Adrenal gland (tissue), 9 donors: ENCODE measurements at regions not wholly inside any gene's neighbourhood (a gene's known extent, or its start where the extent isn't known, plus 50 kb on each side); places are given as distances from the start of the nearest gene placed in this dataset.

Experiments used
- DNase-seq, 7 donors: peaks; one replicate each; pipeline ENCODE4 v3.0.0-alpha.2; 2019 to 2020
- H3K27ac ChIP-seq, 5 donors: fragments of 200-600 bp; sonication (generic) in 4 of 5; 1 replicate in 3 of 5; 2 replicates in 2 of 5; pipeline versions ENCODE4 v1.5.1 to v1.8.0; 2016 to 2020; ENCODE audit warnings: mild to moderate bottlenecking in 1 of 5
- H3K27me3 ChIP-seq: fragments of 200-600 bp; 2 replicates; pipeline ENCODE4 v1.8.0; 2021
- H3K36me3 ChIP-seq, 2 donors: fragments of 200-600 bp; replicated peaks in 1 of 2; 1 replicate in 1 of 2; 2 replicates in 1 of 2; pipeline versions ENCODE4 v1.5.1 to v1.8.0; 2018 to 2022
- H3K4me1 ChIP-seq, 2 donors: fragments of 200-600 bp; replicated peaks in 1 of 2; 1 replicate in 1 of 2; 2 replicates in 1 of 2; pipeline versions ENCODE4 v1.5.1 to v1.8.0; 2018 to 2021
- H3K4me3 ChIP-seq, 4 donors: fragments of 200-600 bp; sonication (generic) in 3 of 4; one replicate each; pipeline ENCODE4 v1.5.1; 2016 to 2018
- H3K9me3 ChIP-seq, 3 donors: fragments of 200-600 bp; sonication (generic) in 1 of 3; replicated peaks in 1 of 3; 1 replicate in 2 of 3; 2 replicates in 1 of 3; pipeline versions ENCODE4 v1.5.1 to v1.8.0; 2016 to 2021
- POLR2A ChIP-seq, 2 donors: fragments of 450-650 bp; IDR thresholded peaks; one replicate each; pipeline ENCODE4 v1.6.1; 2017; ENCODE audit warnings: antibody characterized with exemption in 2 of 2, mild to moderate bottlenecking in 2 of 2, moderate library complexity in 1 of 2
- WGBS, 4 donors: extraction: QIAGEN DNeasy Blood & Tissue Kit in 2 of 4; methylation state at CpG; one replicate each; pipeline versions ENCODE4 v1.1.5 to v1.1.7; 2013 to 2017; 5-methylcytosine and 5-hydroxymethylcytosine counted together
- intact Hi-C, 2 donors: fragments of 100-400 bp; cut with DNase I; formaldehyde crosslinking; loops; one replicate each; pipeline versions ENCODE4 v1.14.1 to v1.15.0; 2022 to 2023
- TF ChIP-seq, protein P1 (sequence below), 6 experiments: fragments of 450-650 bp in 4 of 6; fragments of 200-600 bp in 2 of 6; sonication (generic) in 1 of 6; IDR thresholded peaks; 1 replicate in 5 of 6; 2 replicates in 1 of 6; pipeline versions ENCODE4 v1.5.1 to v1.8.0; 2016 to 2021; ENCODE audit warnings: antibody characterized with exemption in 6 of 6, mild to moderate bottlenecking in 2 of 6, moderate library complexity in 1 of 6
- donor health status: healthy with polysubstance abuse.
- donor health status: Bipolar disorder and iron deficiency.
- donor health status: DM: yes; HTN: yes; CAD: no.
- donor health status: DM: no; HTN: no; CAD: no.
- donor health status: DM: no; HTN: no; CAD: no.

GRCh38 chr7:68564306-68565135 lies 1033.8 kb upstream of the AUTS2 start:
- no peaks in the 10 kb centered on the region for H3K27me3 ChIP-seq
- no peak for DNase-seq
- H3K9me3 ChIP-seq: no peaks in the 10 kb centered on the region
- no peak for TF ChIP-seq POLR2A (IDR thresholded peaks at IDR 0.05)
- TF ChIP-seq, protein P1, sequence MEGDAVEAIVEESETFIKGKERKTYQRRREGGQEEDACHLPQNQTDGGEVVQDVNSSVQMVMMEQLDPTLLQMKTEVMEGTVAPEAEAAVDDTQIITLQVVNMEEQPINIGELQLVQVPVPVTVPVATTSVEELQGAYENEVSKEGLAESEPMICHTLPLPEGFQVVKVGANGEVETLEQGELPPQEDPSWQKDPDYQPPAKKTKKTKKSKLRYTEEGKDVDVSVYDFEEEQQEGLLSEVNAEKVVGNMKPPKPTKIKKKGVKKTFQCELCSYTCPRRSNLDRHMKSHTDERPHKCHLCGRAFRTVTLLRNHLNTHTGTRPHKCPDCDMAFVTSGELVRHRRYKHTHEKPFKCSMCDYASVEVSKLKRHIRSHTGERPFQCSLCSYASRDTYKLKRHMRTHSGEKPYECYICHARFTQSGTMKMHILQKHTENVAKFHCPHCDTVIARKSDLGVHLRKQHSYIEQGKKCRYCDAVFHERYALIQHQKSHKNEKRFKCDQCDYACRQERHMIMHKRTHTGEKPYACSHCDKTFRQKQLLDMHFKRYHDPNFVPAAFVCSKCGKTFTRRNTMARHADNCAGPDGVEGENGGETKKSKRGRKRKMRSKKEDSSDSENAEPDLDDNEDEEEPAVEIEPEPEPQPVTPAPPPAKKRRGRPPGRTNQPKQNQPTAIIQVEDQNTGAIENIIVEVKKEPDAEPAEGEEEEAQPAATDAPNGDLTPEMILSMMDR (IDR thresholded peaks at IDR 0.05): no peak
- no peak overlapping the region for H3K27ac ChIP-seq
- no peak overlapping the region for H3K4me3 ChIP-seq
- H3K36me3 ChIP-seq: no peaks in the 10 kb centered on the region
- intact Hi-C loops: no loop called here
- 72 to 85% (median 75%) methylated on average over 6 of the region's 6 CpGs for WGBS, 4 donors
- no peaks in the 10 kb centered on the region for H3K4me1 ChIP-seq

GRCh38 chr7:68571286-68571685 lies 1027.0 kb upstream of the AUTS2 start:
- intact Hi-C loops: no loop called here

GRCh38 chr7:68573271-68574005 lies 1024.8 kb upstream of the AUTS2 start:
- Histone ChIP-seq H3K4me1 (no peaks in the 10 kb centered on the region), H3K36me3 (no peaks in the 10 kb centered on the region), H3K27ac (no peak overlapping the region), H3K27me3 (no peaks in the 10 kb centered on the region), H3K4me3 (no peak overlapping the region), H3K9me3 (no peaks in the 10 kb centered on the region)
- WGBS, 4 donors: 75 to 79% (median 77%) methylated on average over 12 of the region's 12 CpGs
- intact Hi-C loops: no loop called here
- DNase-seq: no peak
- TF ChIP-seq, protein P1 (IDR thresholded peaks at IDR 0.05): no peak
- no peak for TF ChIP-seq POLR2A (IDR thresholded peaks at IDR 0.05)

More at GRCh38 chr7:68571286-68571685, 1027.0 kb upstream of the AUTS2 start:
- no peak overlapping the region for H3K4me3 ChIP-seq
- H3K27ac ChIP-seq: no peak overlapping the region
- DNase-seq: no peak
- H3K4me1 ChIP-seq: no peaks in the 10 kb centered on the region
- no peaks in the 10 kb centered on the region for H3K36me3 ChIP-seq
- no peaks in the 10 kb centered on the region for H3K27me3 ChIP-seq
- no peaks in the 10 kb centered on the region for H3K9me3 ChIP-seq
- TF ChIP-seq, protein P1 (IDR thresholded peaks at IDR 0.05): no peak
- no peak for TF ChIP-seq POLR2A (IDR thresholded peaks at IDR 0.05)

DNA sequence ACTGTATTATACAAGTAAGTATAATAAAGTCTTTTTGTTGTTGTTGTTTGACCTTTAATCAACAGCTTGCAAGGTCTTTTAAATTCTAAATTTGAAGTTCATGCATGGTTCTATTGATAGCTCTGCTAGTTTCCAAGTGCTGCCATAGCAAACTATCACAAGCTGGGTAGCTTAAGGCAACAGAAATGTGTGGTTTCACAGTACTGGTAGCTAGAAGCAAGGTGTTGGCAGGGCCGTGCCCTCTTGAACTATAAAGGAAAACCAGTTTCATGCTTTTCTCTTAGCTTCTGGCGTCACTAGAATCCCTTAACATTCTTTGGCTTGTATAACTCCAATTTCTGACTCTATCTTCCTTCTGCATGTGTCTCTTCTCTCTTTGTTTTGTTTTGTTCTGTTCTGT lies 1021.9 kb upstream of the AUTS2 start:
- intact Hi-C loops: no loop called here
- no peak overlapping the region for H3K4me3 ChIP-seq

More for the DNA sequence above, 1021.9 kb upstream of the AUTS2 start:
- DNase-seq: no peak
- no peaks in the 10 kb centered on the region for H3K27me3 ChIP-seq
- H3K27ac ChIP-seq: no peak overlapping the region
- TF ChIP-seq, protein P1 (IDR thresholded peaks at IDR 0.05): no peak
- TF ChIP-seq POLR2A (IDR thresholded peaks at IDR 0.05): no peak
- WGBS, 4 donors: 69 to 74% (median 72%) methylated on average over 2 of the region's 2 CpGs
- no peaks in the 10 kb centered on the region for H3K4me1 ChIP-seq
- H3K36me3 ChIP-seq: no peaks in the 10 kb centered on the region
- H3K9me3 ChIP-seq: no peaks in the 10 kb centered on the region
